ENCODE measurements at regions not wholly inside any gene's neighbourhood (a gene's known extent, or its start where the extent isn't known, plus 50 kb on each side); places are given as distances from the start of the nearest gene placed in this dataset.

DNA sequence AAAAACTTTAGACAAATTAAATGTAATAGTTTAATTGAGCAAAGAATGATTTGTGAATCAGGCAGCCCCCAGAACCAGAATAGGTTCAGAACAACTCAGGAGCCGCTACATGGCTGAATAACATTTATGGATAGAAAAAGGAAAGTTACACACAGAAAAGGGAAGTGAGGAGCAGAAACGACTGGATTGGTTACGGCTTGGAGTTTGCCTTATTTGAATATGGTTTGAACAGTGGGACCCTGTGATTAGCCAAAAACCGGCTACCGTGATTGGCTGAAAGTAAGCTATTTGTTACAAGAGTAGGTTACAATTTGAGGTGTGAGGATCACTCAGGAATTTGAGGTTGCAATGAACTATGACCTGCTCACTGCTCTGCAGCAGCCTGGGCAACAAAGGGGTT lies 1139.8 kb downstream of the CDH11 start:
- no peak for DNase-seq

DNA sequence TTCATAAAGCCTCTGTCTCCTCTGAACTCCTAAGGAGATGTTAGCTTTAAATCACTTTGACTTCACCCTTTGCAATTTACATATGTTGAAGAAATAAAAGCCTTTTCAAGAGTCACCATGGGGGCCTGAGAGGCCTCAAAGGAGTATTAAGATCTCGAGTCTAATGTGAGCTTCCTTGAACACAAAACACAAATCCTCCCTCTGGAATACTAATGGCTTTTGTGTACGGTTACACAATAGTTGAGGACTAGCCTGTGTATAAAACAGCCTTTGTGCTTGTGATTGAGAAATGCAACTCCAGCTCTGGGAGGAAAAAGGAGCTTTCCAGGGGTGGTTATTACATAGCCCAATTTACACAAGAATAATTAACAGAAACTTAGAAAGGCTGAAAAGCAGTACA lies 1140.2 kb downstream of the CDH11 start:
- DNase-seq, result no peak

DNA sequence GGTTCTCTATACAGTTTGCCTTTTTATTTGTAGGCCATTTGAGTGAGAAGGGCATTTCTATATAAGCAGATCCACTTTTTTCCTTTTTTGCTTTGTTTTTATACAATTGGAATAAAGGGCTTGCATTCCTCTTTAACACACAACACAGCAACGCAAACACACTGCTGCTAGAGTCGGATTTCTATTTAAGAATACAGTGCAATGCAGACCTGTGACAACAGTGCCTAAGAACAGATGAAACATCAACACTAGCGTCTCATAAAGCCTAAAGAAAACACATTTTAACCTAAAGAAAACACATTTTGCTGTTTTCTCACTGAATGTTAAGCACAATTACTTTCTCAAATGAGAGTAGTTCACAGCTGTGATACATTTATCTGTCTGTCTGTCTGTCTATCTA lies 1141.1 kb downstream of the CDH11 start:
- DNase-seq, result no peak

DNA sequence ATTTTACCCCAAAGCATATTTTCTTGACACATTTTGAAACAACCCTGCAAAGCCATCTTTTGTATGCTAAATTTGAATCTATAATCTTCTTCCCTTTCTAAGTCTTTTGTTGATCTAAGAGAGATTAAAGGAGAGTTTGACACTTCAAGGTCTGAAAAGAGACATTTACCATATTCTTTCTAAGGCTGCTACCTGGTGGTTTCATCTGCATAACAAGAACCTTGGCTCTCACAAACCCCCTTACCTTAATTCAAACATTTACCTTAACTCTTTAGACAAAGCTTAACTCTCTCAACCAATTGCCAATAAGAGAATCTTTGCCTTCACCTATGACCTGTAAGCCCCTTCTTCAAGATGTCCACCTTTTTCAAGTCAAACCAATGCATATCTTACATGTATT lies 1143.6 kb downstream of the CDH11 start:
- no peak for DNase-seq

DNA sequence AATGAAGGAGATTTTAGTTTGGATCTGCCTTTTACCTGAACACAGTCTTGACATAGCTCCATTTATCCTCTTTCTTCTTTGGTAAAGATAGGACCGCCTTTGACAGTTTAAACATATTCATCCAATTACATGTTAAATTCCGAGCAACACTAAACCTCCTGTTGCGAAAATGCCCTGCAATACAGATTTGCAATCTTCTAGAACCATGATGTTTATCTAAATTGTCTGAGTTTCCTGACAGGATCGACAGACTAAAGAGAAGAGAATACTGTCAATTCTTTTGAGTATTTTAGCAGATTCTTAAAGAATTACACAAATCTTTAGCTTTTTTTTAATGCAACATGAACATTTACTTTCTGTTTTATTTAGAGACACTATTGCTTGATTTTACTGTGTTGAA lies 1145.5 kb downstream of the CDH11 start:
- no peak for DNase-seq

DNA sequence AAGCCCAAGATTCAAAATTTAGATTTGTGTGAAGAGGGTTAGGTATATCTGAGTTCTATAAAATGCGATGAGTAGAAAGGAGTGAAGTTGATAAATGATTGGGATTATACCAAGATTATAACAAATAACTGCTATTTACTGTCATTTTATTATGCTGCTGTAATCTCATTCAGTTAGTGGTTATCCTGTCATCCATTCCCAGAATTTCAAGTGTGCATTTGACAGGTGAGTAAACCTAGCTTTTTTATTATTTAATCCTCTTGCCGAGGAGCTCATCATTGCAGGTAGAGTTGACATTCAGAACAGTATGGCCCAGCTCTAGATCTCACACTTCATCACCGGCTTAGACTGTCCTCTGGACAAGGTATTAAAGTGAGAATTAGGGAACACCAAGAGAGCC lies 1146.2 kb downstream of the CDH11 start:
- no peak for DNase-seq

DNA sequence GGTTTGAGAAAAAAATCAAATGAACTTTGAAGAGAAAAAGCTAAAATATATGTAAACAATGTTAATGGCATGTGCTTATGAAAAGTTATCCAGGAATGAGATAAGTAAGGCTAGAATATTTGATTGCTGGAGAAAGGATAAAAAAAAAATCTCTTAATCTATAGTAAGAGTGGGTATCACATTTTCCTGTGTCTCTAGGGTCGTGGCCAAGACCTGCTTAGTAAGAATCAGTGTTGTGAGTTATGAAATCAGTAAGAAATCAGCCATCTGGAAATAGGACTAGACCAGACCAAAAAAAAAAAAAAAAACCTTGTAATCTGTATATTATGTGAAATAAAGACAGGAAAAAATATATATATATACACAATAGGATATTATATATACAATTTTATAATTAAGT lies 1153.9 kb downstream of the CDH11 start:
- DNase-seq, result no peak

DNA sequence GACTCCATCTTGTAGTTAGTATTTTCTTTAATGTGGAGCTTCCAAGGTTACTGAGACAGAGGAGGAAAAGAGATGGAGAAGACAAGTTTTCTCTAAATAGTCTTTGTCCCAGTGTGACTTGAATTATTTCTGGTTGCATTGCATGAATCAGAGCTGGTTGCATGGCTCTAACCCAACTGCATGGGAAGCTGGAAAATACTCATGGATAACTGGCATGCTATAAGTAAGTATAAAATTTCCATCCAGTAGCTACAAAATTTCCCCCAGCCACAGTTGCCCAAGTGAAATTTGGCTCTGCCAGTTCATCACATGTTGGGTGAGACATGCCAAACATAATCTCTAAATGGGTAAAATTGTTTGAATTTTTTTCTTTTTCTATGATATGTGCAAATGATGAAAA lies 1161.5 kb downstream of the CDH11 start:
- no peak for DNase-seq

DNA sequence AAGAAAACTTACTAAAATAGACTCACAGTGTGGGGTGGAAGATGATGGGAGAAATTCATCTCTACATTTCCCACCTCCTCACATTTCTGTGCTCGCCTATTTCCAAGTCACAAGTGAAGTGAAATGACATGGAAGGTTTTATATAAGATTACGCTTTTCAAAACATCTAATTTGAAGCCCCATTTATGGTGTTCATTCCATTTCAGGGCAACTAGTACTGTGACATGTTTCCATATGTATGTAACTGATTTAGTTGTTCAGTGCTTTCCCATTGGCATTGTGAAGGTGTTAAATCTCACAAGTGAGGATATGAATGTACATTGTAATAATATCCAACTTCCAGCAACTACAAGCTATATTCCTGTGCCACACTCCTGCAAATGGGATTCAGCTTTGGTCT lies 1174.8 kb downstream of the CDH11 start:
- DNase-seq, result no peak

DNA sequence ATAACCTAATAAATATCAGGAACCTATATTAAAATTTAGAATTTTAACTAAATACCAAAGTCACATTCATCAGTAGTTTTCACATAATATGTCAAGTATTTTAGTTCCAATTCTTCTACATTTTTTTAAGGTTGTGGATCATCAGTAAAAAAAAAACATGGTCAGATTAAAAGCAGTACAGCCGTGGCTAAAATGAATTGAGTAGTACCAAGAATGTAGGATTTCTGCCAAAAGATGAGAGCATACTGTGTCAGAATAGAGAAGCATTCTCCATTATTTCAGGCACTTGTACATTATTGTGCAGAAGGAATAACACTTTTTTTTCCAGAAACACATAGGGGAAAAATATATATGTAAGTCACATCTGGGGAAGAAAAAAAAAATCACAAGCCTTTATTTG lies 1176.1 kb downstream of the CDH11 start:
- no peak for DNase-seq

DNA sequence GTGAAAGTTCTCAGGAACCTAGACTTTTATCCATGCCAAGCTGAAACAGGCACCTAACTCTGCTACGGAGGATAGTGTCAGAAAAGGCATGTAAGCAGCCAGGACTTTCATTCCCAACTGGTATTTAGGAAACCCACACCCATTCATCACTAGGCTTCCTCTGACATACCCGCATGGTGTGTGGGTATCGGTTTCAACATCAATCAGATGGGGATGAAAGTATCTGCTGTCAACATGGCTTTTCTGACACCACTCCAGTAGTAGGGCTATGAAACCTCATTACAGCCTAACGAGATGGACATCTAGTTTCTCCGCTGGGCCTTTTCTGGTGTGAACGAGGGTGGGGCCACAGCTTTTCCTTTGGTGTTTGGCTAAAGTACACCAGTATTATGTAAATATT lies 1178.3 kb downstream of the CDH11 start:
- DNase-seq, result no peak

DNA sequence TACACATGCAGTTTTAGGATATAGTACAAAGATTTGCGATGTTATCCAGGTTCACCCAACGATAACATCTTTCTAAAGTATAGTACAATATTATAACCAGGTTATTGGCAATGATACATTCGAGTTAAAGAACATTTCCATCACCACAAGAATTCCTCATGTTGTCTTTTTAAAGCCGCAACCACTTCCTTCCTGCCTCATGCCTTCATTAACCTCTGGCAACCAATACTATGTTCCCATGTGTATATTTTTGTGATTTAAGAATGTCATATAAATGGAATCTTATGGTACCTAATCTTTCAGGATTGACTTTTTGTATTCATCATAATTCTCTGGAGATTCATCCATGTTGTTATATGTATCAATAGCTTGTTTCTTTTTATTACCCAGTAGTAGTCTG lies 1183.2 kb downstream of the CDH11 start:
- DNase-seq, result no peak

DNA sequence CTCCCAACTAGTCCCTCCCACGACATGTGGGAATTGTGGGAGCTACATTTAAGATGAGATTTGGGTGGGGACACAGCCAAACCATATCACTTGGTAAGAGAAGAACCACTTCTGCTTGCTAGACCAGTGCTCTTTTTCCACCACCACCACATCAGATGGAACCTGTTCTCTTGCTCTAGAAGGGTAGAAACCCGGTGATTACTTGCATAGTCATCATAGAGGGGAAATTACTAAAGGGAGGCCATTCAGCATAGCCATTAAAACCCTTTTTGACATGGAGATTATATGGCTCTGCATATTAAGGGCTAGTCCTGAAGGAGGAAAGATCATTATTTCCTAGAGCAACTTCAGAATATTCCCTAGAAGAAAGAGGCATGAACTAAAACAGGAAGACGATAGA lies 1188.0 kb downstream of the CDH11 start:
- DNase-seq, result no peak

DNA sequence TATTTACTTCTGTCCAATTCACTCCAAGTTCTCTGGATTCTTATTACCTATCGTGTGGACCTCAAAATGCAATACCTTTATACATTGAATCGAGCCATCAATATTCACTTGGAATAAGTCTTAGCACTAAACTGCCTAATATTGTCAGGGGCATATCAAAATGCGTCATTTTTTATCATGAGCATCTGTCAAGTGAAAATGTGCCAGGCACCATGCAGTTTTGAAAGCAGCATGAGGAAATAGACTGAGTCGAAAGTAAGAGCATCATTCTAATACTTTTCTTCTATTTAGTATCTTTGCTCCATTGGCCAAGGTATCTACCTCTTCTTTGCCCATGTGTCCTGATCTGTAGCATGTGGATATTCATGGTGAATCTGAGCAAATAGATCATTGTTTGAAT lies 1193.4 kb downstream of the CDH11 start:
- no peak for DNase-seq

DNA sequence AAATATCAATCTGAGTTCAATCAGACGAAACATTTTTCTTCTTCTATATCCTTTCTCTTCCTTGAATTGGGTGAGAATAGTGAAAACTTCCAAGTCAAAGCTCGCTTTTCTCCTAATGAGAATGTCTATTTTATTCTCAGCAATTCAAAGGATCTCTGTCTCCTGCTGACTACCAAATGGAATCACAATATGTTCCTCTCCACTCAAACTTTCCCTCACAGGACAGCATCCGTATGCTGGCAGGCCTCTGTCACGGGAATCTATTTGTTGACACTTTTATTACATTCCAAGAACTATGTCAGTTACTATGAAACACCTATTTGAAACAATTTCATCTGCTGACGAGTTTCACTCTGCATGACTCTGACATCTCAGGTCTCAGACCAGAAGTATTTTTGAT lies 1196.6 kb downstream of the CDH11 start:
- DNase-seq, result no peak

DNA sequence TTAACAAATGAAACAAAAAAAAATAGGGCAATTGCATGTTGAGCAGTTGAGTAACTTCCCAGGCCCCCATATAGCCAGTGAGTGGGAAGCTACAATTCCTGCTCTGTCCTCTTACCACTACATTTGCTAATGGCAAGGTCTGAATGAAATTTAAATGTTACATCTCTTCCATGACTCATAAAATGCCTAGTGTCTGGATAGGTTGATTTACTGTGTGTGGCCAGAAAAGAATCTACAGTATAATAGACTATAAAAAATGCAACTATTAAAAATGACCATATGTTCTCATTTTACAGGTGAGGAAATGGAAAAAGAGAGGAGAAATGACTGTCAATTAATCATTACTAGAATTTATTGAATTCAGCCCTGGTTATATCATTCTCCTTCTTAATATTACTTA lies 1199.3 kb downstream of the CDH11 start:
- DNase-seq, result no peak

DNA sequence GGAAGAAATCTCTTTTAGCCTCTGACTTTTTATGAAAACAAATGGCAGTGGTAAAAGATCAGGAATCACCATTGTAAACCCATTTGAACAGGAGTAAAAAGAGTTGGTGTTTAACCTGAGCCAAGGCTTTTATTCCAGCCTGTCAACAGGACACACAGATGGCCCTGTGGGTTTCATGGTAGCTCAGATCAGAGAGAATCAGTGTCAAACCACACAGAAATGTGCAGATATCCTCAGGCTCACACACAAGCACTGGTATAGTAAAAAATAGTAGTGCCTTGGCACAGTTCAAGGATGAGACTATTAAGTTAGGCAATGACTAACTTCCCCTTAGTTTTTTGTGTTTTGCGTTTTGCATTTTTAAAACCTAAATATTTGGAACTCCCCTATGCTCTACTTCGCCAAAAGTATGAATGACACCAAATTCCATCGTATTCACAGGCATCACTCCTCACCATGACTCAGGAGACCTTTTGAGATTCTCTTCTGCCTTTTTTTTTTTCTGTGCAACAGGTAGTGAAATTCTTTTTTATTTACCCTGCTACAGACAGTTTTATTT lies 1200.0 kb downstream of the CDH11 start:
- DNase-seq, result no peak

DNA sequence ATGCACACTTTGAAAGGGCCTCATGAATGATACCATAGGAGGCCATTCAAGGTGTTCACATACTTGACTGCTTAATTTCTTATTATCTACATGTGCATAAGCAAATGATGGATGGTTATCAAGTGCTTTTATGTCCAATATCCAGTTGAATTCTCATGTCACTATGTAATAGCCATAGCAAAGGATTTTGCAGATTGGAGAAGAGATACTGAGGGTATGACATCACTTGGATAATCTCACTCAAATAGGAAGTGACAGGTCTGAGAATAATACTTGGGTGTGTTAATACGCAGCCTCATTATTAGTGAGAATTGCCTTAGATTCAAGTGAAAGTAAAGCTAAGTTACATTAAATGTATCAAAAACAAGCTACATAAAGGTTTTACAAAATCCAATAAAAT lies 1208.6 kb downstream of the CDH11 start:
- DNase-seq, result no peak

DNA sequence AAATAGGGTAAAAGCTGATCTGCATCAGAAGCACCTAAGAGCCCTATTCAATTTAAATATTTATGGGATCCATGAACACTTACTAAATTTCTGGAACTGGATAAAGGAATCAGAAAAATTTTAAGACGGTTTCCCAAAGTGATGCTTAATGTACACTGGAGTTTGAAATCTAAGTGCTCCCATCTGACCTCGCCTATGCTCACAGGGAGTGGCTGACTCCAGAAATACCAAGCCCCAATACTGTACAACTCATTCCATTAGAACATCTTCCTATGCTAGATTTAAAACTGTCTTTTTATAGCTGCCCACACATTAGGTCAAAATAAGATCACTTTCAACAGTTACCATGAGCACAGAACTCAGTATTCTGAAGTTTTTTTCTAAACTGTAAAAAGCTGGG lies 1214.6 kb downstream of the CDH11 start:
- DNase-seq, result no peak

DNA sequence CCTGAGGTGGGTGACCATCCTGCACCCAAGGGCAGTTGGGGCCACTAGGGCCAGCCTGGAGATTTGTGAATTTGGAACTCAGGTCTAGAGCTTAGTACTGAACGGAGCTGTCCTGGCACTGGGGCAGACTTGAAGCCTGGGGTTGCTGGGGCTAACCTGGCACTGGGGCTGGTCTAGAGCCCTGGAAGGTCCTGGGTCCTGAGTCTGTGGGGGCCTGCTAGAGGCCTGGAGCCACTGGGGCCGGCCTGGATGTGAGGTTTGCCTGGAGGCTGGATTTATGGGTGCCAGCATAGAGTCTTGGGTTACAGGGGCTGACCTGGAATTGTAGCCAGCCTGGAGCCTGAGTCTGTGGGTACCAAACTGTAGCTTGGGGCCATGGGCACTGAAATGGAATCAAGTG lies 1216.9 kb downstream of the CDH11 start:
- no peak for DNase-seq

DNA sequence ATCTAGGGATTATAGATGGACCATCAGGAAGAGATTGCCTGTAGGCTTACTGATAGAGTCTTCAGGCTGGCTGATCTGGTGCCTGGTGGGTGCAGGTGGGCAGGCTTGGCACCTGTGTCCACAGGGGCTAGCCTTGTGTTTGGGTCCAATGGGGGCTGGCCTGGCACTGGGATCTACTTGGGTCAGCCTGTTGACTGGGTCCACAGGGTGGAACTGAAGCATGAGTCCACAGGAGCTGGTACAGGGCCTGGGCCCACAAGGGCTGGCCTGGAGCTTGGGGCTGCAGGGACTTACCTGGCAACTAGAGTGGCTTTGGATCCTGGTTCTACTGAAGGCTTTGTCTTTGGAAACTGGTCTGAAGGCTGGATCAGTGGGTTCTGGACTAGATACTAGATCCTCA lies 1217.7 kb downstream of the CDH11 start:
- no peak for DNase-seq

DNA sequence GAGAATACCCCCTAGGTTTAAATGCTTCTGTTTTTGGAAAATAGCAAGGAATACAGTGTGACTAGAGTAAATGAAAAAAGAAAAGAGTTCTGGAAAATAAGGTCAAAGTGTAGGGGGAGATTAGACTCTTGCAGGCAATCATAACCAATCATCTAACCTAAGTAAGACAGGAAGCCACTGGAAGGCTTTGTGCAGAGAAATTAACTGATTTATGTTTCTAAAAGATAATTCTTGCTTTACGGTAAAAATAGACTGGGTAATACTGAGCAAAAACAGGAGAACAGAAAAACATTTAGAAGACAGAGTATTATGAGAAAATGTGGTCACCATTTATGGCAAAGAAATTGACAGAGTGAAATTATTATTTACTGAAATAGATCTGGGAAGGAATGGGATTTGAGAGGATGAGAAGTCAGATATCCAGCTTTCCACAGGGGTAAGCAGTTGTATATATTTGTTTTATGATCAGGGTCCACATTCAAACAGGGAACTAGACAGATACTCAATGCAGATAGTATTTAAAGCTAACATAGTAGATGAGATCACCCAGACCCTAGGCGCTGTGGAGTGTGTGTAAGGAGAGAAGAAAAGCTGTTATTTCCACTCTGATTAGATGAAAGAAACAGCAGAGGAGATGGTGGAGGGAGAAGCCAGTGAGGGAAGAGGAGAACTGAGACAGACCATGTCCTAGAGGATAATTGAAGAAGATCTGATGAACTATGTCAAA lies 1225.3 kb downstream of the CDH11 start:
- DNase-seq, result no peak

DNA sequence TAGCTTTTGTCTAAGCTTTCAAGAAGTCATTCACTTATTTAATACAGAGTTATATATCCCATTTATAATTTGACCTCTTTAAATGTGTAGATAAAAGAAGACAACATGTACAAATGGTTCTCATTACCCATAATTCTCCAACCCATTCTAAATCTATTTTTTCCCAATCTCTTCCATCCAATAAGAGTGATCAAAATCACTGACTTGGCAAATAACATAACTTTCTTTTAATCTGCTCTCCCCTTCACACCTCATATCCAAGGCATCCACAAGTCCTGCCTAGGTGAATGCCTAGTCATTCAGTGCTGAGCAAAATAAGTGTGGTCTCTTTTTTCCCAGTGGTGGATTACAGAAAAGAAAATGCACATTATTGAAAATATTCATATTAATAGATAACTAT lies 1231.1 kb downstream of the CDH11 start:
- DNase-seq, result no peak

DNA sequence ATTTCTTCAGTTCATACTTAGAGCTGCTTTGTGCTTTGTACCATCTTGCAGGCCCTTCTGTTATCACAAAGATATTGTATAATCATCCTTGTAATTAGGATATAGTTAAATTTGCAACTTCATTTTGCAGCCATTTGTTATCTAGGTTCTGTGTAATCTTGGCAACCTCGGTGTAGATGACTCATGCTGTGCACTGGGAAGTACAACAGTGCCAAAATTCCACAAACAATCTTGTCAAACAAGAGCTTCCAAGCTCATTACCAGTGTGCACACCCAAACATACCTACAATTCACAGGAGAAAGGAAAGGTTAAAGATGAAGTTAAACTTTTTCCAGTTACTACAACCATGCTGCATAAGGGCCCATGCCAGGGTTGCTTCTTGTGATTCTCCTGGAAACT lies 1231.8 kb downstream of the CDH11 start:
- no peak for DNase-seq

DNA sequence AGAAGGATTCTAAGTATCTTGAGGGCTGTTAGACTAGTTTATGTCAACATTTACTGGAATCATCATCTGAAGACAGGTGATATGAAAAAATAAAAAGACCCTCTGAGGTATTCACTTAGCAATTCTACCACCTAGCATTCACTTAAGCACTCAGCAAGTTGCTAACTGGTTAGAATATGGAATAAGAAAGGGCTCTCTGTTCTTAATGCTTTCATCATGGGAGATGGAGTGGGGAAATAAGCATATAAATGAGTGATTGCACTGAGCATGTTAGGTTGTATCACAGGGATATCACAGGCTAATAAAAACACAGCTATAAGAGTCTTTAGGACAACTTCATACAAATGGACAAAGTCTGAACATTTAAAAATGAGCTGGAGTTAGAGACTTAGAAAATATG lies 1238.8 kb downstream of the CDH11 start:
- no peak for DNase-seq

Measured in NCI-H2029 treated with DMSO at 0.1 percent for 48 hours (cell line).